ENCODE measurements at regions not wholly inside any gene's neighbourhood (a gene's known extent, or its start where the extent isn't known, plus 50 kb on each side); places are given as distances from the start of the nearest gene placed in this dataset.

GRCh38 chr13:68816715-68817114, 1290.9 kb upstream of the ATXN8OS start:
- ChIA-PET CTCF (no interaction called here), RAD21 (ENCODE audit: unreplicated experiment) (no interaction called here), SMC1A (ENCODE audit: uncharacterized antibody, unreplicated experiment) (no interaction called here), POLR2A (no interaction called here)
- 54% methylated on average over 7 of the region's 7 CpGs for WGBS (ENCODE audit: insufficient coverage, insufficient replicate concordance, low lambda C conversion rate, missing lambda C conversion rate)
- DNase-seq (ENCODE audit: low read depth, low spot score): no peak
- Histone ChIP-seq H3K4me1 (ENCODE audit: control insufficient read depth, insufficient read depth, low read length) (no peaks in the 10 kb centered on the region), H3K27me3 (replicated peaks in 1 of 2; ENCODE audit: control insufficient read depth in 2 of 2, insufficient read depth in 2 of 2, low read length in 1 of 2) (no peaks in the 10 kb centered on the region), H3K36me3 (ENCODE audit: control insufficient read depth in 2 of 2, insufficient read depth in 2 of 2, low read length in 1 of 2) (no peaks in the 10 kb centered on the region), H3K79me2 (ENCODE audit: control insufficient read depth, insufficient read depth, low read length) (no peaks in the 10 kb centered on the region), H3K9me3 (replicated peaks; ENCODE audit: control insufficient read depth, insufficient read depth, low read length) (no peaks in the 10 kb centered on the region), H2AFZ (ENCODE audit: control insufficient read depth, low read depth, low read length) (no peak overlapping the region), H3K4me2 (ENCODE audit: control insufficient read depth, insufficient read depth) (no peak overlapping the region), H3K9ac (ENCODE audit: control insufficient read depth, insufficient read depth, low read length) (no peak overlapping the region), H3K27ac (ENCODE audit: control insufficient read depth, insufficient read depth) (no peak overlapping the region), H3K4me3 (no peak overlapping the region), H4K20me1 (ENCODE audit: control insufficient read depth, insufficient read depth) (no peaks in the 10 kb centered on the region)
- no peak for ATAC-seq
- in situ Hi-C loops (cut with MboI) (no loop called here), intact Hi-C loops (cut with micrococcal nuclease; ENCODE audit: unreplicated experiment) (no loop called here)
- BruUV-seq (replicated peaks): no TSS peak
- TF ChIP-seq SMC3 (IDR thresholded peaks at IDR 0.05; ENCODE audit: borderline replicate concordance, low read length) (no peak), SPI1 (IDR thresholded peaks at IDR 0.05; ENCODE audit: borderline replicate concordance, insufficient read depth, low read depth, low read length) (no peak), IKZF2 (IDR thresholded peaks at IDR 0.05) (no peak), SREBF1 (IDR thresholded peaks at IDR 0.05; ENCODE audit: low read length) (no peak), BRCA1 (IDR thresholded peaks at IDR 0.05; ENCODE audit: low read depth, low read length) (no peak), NRF1 (conservative IDR thresholded peaks at IDR 0.05; ENCODE audit: low read depth, low read length) (no peak), PML (IDR thresholded peaks at IDR 0.05; ENCODE audit: low read length) (no peak), DPF2 (IDR thresholded peaks at IDR 0.05) (no peak), EZH2 (IDR thresholded peaks at IDR 0.05; ENCODE audit: borderline replicate concordance, control insufficient read depth, low read depth, low read length) (no peak), ZNF24 (IDR thresholded peaks at IDR 0.05) (no peak), MYC (IDR thresholded peaks at IDR 0.05; ENCODE audit: insufficient read depth, insufficient read length, insufficient replicate concordance, low read length, severe bottlenecking) (no peak), NKRF (conservative IDR thresholded peaks at IDR 0.05) (no peak), NFIC (IDR thresholded peaks at IDR 0.05; ENCODE audit: low read depth, low read length) (no peak), CEBPB (IDR thresholded peaks at IDR 0.05; ENCODE audit: borderline replicate concordance in 1 of 2, low read depth in 2 of 2, low read length in 2 of 2) (no peak), PKNOX1 (IDR thresholded peaks at IDR 0.05) (no peak)
- FAIRE-seq: no peak
